ENCODE measurements at regions not wholly inside any gene's neighbourhood (a gene's known extent, or its start where the extent isn't known, plus 50 kb on each side); places are given as distances from the start of the nearest gene placed in this dataset.
"Not testable (repeated sequence)": the region's sequence is repeated elsewhere in the genome, so short reads cannot be mapped to it uniquely, and the experiment has no call there.

- DNase-seq: no peak
Measured at GRCh38 chr10:83522456-83522855, 616.9 kb upstream of the GHITM start.

- DNase-seq: no peak
Measured at GRCh38 chr10:83522881-83523386, 616.4 kb upstream of the GHITM start.

- no peak for DNase-seq
Measured at GRCh38 chr10:83527934-83528333, 611.4 kb upstream of the GHITM start.

- DNase-seq: no peak
Measured at GRCh38 chr10:83533290-83533689, 606.0 kb upstream of the GHITM start.

DNA sequence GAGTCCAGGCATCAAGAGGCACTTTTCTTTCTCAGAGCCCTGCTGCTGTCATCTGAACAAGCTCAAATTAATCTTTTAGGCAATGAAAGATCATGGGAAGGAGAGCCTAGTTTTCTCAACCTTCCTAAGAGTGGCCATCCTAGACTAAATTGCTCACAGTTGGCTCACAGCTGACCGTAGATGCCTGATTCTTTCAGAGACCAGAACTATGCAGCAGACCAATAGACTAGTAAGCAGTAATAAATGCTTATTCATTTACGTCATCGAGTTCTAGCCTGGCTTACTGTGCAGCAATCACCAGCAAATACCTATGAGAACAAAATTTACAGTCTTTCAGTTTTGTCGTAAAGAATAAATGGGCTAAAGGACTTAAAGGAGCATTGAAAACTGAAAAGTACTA lies 602.9 kb upstream of the GHITM start:
- DNase-seq: no peak

- DNase-seq: no peak
Measured at GRCh38 chr10:83538047-83538446, 601.3 kb upstream of the GHITM start.

DNA sequence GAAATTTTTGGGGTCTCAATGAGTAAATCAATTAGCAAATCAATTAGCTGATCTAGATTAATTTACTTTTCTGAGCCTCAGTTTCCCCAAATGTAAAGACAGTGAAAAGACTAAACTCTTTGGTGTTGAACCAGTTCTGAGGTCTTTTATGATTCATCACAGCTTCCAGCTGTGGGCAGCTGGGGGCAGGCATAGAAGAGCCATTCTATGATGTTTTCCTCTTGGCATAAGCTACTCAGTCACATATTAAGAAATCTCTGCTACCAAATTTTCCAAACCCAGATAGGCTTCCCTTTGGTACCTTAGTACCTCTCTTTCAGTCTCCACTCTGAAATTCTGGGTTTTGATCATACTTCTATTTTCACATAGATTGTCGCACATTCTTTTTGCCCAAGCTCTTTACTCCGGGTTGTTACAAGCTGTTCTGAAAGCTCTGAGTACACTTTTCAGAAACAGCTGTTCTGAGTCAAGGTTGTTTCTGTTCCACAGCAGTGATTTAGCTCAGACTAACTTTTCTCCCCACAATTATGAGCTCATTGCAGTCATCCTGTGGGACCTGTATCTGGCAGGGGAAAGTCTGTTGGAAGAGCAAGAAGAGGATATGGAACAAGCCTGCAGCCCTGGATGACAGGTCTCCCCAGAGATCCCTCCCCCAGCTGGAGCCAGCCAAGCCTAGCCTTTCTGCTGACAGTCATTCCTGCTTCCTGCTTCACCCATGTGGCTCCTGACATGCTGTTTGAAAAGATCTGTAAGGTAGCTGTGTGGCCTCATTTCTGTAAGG lies 599.6 kb upstream of the GHITM start:
- DNase-seq: no peak

DNA sequence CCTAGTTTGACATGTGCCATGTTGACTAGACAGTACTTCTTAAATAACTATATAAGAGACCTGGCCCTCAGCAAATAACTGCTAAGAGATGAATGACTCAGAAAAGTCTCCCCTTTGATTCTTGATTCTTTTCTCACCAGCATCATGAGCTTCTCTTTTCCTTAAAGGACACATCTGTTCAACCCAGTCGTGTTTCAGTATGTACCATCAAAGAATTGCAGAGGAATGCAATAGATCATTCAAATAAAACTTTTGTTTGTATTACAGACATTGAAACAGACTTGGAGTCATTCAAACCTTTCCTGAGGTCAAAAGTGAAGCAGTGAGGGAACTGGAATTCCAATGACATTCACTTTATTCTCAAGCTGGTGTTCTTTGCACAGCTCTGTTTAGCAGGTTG lies 598.3 kb upstream of the GHITM start:
- DNase-seq: no peak

- no peak for DNase-seq
Measured at GRCh38 chr10:83542774-83543411, 596.4 kb upstream of the GHITM start.

DNA sequence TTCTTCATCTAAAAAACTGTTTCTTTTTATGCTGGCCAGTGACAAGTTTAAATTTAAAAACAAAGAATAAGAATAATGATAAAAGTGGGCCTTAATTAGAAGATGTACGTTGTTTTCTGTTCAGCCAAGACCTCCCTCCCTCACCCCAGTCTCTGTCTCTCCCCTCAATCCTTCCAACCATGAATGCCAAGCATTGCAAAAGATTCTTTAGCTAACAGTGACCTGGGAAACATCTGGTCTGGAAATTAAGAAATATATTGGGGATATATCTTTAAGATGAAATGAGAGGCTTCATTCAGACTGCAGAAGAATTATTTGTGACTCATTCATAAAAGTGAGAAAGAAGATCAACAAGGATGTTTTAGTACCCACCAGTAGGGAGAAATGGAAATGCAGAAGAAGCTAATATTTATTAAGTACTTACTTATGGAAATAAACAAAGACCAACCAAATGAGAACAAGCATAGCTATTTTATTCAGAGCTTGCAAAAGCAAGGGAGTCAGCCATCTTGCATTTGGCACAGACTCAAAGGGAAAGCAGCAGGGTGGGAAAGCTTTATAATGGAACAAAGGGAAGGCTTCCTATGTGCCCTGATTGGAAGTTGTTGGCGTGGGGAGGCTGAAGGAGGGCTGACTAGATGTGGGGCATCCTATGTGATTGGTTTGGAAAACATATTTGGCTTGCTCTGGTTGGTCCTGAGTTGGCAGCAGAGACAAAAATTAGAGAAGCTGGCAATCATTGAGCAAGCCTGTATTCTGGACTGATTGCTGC lies 595.4 kb upstream of the GHITM start:
- no peak for DNase-seq

GRCh38 chr10:83545901-83546391 lies 593.4 kb upstream of the GHITM start:
- no peak for DNase-seq

GRCh38 chr10:83551190-83551589 lies 588.1 kb upstream of the GHITM start:
- not testable (repeated sequence) for DNase-seq

GRCh38 chr10:83553366-83553765 lies 585.9 kb upstream of the GHITM start:
- DNase-seq: no peak

DNA sequence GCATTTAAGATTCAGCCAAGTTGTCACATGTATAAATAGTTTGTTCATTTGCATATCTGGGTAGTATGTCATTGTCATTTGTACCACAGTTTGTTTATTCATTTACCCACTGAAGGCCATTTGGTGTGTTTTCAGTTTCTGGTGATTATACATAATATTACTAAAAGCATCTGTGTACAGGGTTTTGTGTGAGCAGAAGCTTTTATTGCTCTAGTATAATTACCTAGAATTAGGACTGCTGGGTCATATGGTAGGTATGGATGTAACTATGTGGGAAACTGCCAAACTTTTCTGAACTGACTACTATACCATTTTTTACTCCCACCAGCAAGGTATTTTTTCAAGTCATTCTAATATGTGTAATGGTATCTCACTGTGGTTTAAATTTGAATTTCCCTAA lies 584.0 kb upstream of the GHITM start:
- DNase-seq: no peak

GRCh38 chr10:83562381-83562780 lies 576.9 kb upstream of the GHITM start:
- no peak for DNase-seq

- DNase-seq: no peak
Measured at GRCh38 chr10:83564889-83565588, 574.3 kb upstream of the GHITM start.

GRCh38 chr10:83572036-83572435 lies 567.3 kb upstream of the GHITM start:
- no peak for DNase-seq

DNA sequence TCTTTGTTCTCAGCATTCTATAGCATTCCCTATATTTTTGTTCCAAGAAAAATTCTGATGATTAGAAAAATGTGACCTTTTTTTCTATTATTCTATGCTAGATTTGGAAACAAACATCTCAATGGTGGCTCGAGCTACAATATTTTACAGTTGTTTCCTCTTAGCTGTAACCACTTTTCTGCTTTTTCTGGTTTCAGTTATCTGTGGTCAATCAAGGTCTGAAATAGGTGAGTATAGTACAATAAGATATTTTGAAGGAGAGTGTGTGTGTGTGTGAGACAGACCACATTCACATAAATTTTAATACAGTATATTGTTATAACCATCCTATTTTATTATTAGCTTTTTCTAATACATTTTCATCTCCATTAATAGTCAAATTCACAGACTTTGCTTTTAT lies 564.5 kb upstream of the GHITM start:
- no peak for DNase-seq

DNA sequence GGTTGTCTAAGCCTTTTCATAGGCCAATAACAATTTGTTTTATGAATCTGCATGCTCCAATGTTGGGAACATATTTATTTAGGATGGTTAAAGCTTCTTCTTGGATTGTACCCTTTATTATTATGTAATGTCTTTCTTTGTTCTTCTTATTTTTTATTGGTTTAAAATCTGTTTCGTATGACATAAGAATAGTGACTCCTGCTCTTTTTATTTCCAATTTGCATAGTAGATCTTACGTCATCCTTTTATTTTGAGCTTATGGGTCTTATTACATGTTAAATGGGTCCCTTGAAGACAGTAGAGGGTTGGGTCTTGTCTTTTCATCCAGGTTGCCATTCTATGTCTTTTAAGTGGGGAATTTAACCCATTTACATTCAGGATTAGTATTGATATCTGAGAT lies 561.9 kb upstream of the GHITM start:
- DNase-seq: no peak

- DNase-seq: no peak
Measured at GRCh38 chr10:83580373-83581012, 558.8 kb upstream of the GHITM start.

DNA sequence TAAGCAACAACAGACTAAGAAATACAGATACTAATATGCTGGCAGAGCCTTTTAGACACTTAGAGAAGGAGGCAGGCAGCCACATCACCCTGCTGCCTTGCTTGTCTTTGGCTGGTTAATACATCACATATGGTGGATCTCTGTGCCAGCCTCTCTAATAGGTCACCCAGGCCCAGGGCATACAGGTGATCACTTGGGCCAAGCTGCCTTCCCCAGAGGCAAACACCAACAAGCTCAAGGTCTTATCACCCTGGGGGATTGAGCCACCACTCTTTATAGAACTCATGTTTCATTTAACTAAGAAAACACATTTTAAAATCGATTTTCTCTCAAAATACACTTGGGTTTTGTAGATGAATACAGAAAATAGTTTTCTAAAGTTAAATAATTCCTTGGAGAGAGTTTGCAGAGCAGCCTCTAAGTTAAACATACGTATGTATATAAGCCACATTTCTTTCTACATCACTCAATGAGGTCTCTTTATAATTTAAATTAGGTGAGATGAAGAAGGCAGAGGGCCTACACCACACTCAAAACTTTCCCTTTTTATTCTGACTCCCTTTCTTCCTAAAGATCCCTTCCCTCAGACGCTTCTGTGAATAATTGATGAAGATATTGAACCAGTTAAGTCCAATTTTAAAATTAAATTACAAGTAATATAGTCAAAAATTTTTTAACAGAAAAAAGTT lies 556.8 kb upstream of the GHITM start:
- DNase-seq: no peak

DNA sequence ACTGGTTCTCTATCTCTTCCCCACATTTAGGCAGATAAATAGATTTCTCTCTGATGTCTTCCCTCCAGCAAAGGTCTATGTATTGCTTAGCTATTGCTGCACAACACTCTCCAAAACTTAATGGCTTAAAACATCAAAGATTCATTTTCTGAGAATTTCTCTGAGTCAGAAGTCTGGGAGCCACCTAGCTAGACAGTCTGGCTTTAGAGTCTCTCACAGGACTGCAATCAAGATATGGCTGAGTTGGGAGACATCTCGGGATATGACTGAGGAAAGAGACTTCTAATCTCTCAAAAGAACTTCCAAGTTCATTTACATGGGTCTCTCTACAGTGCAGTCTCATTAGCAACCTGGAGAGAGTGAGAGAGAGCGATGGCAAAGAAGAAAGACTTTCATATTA lies 553.6 kb upstream of the GHITM start:
- DNase-seq: no peak

All from suppressor macrophage treated with lipopolysaccharide for 1 hour (primary cell).